ENCODE measurements at regions not wholly inside any gene's neighbourhood (a gene's known extent, or its start where the extent isn't known, plus 50 kb on each side); places are given as distances from the start of the nearest gene placed in this dataset.

- TF ChIP-seq CTCF (IDR thresholded peaks at IDR 0.05; ENCODE audit: poor library complexity) (no peak), EZH2 (IDR thresholded peaks at IDR 0.05; ENCODE audit: borderline replicate concordance) (no peak)
Observed at GRCh38 chr9:107819772-107820565, 330.4 kb upstream of the KLF4 start.
